K562 (cell line): ENCODE measurements at regions not wholly inside any gene's neighbourhood (a gene's known extent, or its start where the extent isn't known, plus 50 kb on each side); places are given as distances from the start of the nearest gene placed in this dataset.

Source experiments
- CHD1 ChIP-seq: fragments of 200-600 bp; sonication (generic); IDR thresholded peaks from one replicate; pipeline ENCODE4 v1.6.1; 2012; ENCODE audit warnings: mild to moderate bottlenecking, moderate library complexity, low read length, inconsistent platforms
- CTCF ChIP-seq, 3 experiments: IDR thresholded peaks in 2 of 3; conservative IDR thresholded peaks in 1 of 3; 2 replicates each; pipeline ENCODE4 v1.5.1; 2011 to 2012; ENCODE audit warnings: low read length in 3 of 3, mild to moderate bottlenecking in 3 of 3, control low read depth in 2 of 3, improper control_type of control experiment in 1 of 3, inconsistent platforms in 1 of 3, low read depth in 1 of 3, mixed read lengths in 1 of 3, moderate library complexity in 1 of 3; ENCODE audit not compliant: insufficient read depth in 2 of 3
- NRF1 ChIP-seq, 2 experiments: fragments of 450-650 bp; IDR thresholded peaks in 1 of 2; conservative IDR thresholded peaks in 1 of 2; 2 replicates each; pipeline ENCODE4 v1.6.1; 2014; ENCODE audit warnings: mild to moderate bottlenecking in 2 of 2
- SMAD2 ChIP-seq: fragments of 150-350 bp; IDR thresholded peaks from 2 replicates; pipeline ENCODE4 v1.6.1; 2014; ENCODE audit warnings: low read depth, mild to moderate bottlenecking, low read length
- SMAD4 ChIP-seq: fragments of 250-450 bp; sonication (Bioruptor Pico); conservative IDR thresholded peaks from 2 replicates; pipeline ENCODE4 v1.8.0; 2021; ENCODE audit warnings: inconsistent platforms, mild to moderate bottlenecking, moderate library complexity
- ZNF77 ChIP-seq: fragments of 250-450 bp; sonication (Bioruptor Pico); IDR thresholded peaks from 2 replicates; pipeline ENCODE4 v1.5.0; 2020
- TF ChIP-seq, protein P1 (sequence below): fragments of 450-650 bp; IDR thresholded peaks from 2 replicates; pipeline ENCODE4 v1.7.1; 2018; ENCODE audit warnings: mild to moderate bottlenecking, low read depth; ENCODE audit not compliant: partially characterized antibody

DNA sequence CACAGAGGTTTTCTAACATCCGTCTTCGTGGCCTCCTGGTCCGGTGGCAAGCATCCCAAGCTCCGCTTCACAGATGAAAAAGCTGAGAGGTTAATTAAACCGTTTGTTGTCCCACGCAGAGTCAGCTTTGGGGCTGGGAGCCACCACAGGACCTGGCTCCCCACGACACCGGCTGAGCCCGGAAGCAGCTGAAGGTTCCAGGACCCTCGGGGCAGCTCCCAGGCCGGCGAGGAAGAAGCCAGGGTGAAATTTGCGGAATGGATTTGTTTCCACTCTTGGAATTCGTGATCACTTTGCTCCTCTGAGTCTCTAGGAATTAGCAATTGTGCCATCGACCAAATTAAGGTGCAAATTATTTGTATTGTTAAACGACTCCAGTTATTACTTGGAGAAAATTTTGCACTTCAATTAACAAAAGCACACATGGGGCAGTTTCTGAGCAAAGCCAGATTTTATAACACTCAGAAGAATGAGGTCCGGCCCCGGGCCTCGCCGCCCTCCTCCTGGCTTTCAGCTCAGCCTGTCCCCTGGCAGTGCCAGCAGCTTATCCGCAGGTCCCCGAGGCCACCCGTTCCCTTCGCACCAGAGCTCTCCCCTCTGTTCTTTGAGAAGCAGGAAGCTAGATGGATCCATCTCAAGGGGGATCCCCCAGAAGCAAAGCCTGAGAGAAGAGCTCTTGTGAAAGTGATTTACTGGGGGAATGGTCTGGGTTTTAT, 69.1 kb downstream of the SIK1 start:
- no peak for TF ChIP-seq CTCF (IDR thresholded peaks at IDR 0.05 in 2 of 3, conservative IDR thresholded peaks at IDR 0.05 in 1 of 3; ENCODE audit: insufficient read depth in 2 of 3, low read depth in 1 of 3, low read length in 3 of 3)
- TF ChIP-seq ZNF77 (CRISPR knock-in tag): no peak
- TF ChIP-seq, protein P1, sequence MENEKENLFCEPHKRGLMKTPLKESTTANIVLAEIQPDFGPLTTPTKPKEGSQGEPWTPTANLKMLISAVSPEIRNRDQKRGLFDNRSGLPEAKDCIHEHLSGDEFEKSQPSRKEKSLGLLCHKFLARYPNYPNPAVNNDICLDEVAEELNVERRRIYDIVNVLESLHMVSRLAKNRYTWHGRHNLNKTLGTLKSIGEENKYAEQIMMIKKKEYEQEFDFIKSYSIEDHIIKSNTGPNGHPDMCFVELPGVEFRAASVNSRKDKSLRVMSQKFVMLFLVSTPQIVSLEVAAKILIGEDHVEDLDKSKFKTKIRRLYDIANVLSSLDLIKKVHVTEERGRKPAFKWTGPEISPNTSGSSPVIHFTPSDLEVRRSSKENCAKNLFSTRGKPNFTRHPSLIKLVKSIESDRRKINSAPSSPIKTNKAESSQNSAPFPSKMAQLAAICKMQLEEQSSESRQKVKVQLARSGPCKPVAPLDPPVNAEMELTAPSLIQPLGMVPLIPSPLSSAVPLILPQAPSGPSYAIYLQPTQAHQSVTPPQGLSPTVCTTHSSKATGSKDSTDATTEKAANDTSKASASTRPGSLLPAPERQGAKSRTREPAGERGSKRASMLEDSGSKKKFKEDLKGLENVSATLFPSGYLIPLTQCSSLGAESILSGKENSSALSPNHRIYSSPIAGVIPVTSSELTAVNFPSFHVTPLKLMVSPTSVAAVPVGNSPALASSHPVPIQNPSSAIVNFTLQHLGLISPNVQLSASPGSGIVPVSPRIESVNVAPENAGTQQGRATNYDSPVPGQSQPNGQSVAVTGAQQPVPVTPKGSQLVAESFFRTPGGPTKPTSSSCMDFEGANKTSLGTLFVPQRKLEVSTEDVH: no peak
- TF ChIP-seq SMAD4 (CRISPR knock-in tag): no peak
- no peak for TF ChIP-seq CHD1
- TF ChIP-seq SMAD2: no peak
- no peak for TF ChIP-seq NRF1 (conservative IDR thresholded peaks at IDR 0.05 in 1 of 2, IDR thresholded peaks at IDR 0.05 in 1 of 2)
